Bone marrow (tissue), 2 donors: ENCODE measurements at regions not wholly inside any gene's neighbourhood (a gene's known extent, or its start where the extent isn't known, plus 50 kb on each side); places are given as distances from the start of the nearest gene placed in this dataset.

Source experiments
- DNase-seq, 2 donors: peaks; one replicate each; lab custom pipeline; 2025; lab: John Stamatoyannopoulos, UW

- DNase-seq = no peak
Observed at GRCh38 chr5:88355490-88356050, 86.9 kb upstream of the TMEM161B start.

DNA sequence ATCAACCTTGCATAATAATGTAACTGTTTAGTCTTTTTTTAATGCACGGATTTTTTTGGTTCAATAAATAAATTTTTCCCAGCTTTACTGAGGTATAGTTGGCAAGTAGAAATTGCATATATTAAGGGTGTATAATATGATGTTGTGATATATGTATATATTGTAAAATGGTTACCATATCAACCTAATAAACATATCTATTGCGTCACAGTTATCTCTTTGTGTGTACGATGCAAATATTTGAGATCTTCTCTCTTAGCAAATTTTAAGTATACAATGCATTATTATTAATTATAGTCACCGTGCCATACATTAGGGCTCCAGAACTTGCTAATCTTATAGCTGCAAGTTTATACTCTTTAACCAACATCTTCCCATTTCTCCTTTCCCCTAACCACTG is 57.2 kb upstream of the TMEM161B start:
- DNase-seq = no peak

DNA sequence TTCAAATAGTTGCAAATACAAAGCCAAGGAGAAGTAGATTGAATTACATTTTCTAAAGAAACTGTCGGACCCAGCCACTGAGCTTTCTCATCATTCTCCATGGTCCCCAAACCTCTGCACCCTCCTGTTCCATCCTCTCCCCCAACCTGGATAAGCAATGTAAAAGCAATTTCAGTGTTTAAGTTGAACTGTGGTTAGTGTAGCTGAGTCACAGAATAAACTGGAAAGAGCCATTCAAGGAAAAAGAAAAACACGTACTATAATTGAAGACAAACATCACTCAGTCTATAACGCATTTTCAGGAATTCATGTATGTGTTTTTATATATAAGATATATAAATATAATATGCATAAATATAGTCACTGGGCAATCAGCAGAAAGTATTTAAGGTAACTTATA is 54.1 kb upstream of the TMEM161B start:
- no peak for DNase-seq
